ENCODE measurements at regions not wholly inside any gene's neighbourhood (a gene's known extent, or its start where the extent isn't known, plus 50 kb on each side); places are given as distances from the start of the nearest gene placed in this dataset.

DNA sequence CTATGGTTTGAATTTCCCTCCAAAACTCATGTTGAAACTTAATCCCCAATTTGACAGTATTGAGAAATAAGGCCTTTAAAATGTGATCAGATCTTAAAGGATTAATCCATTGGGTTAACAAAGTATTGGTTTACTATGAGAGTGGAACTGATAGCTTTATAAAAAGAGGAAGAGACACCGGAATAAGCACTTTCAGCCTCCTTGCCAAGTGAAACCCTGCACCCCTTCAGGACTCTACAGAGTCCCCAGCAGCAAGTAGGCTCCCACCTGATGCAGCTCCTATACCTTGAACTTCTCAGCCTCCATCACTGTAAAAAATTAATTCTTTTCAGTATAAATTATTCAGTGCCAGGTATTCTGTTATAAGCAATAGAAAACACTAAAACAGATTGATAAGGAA, 348.3 kb downstream of the CGGBP1 start:
- TF ChIP-seq, protein P1, sequence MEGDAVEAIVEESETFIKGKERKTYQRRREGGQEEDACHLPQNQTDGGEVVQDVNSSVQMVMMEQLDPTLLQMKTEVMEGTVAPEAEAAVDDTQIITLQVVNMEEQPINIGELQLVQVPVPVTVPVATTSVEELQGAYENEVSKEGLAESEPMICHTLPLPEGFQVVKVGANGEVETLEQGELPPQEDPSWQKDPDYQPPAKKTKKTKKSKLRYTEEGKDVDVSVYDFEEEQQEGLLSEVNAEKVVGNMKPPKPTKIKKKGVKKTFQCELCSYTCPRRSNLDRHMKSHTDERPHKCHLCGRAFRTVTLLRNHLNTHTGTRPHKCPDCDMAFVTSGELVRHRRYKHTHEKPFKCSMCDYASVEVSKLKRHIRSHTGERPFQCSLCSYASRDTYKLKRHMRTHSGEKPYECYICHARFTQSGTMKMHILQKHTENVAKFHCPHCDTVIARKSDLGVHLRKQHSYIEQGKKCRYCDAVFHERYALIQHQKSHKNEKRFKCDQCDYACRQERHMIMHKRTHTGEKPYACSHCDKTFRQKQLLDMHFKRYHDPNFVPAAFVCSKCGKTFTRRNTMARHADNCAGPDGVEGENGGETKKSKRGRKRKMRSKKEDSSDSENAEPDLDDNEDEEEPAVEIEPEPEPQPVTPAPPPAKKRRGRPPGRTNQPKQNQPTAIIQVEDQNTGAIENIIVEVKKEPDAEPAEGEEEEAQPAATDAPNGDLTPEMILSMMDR (IDR thresholded peaks at IDR 0.05) = no peak
- TF ChIP-seq POLR2A (IDR thresholded peaks at IDR 0.05) = no peak

All from lower leg skin (tissue), 3 donors.